K562 (cell line): ENCODE measurements at regions not wholly inside any gene's neighbourhood (a gene's known extent, or its start where the extent isn't known, plus 50 kb on each side); places are given as distances from the start of the nearest gene placed in this dataset.

Experiments used
- ADNP ChIP-seq: fragments of 200-800 bp; sonication (Bioruptor generic); IDR thresholded peaks from 2 replicates; pipeline ENCODE4 v1.6.1; 2016; ENCODE audit warnings: missing genetic modification characterization, missing compliant biosample characterization
- ATF6 ChIP-seq: sonication (generic); formaldehyde crosslinking; IDR thresholded peaks from 2 replicates; pipeline ENCODE4 v1.4.0; 2020; ENCODE audit warnings: mild to moderate bottlenecking, missing genetic modification reagents
- C11orf30 ChIP-seq: fragments of 450-650 bp; IDR thresholded peaks from 2 replicates; pipeline ENCODE4 v1.6.1; 2016; ENCODE audit warnings: low read depth, mild to moderate bottlenecking
- ESRRA ChIP-seq: fragments of 450-650 bp; IDR thresholded peaks from 2 replicates; pipeline ENCODE4 v1.6.1; 2014; ENCODE audit warnings: low read depth, mild to moderate bottlenecking, moderate library complexity, borderline replicate concordance
- FOXM1 ChIP-seq, 2 experiments: fragments of 450-650 bp in 1 of 2; sonication (generic) in 1 of 2; formaldehyde crosslinking in 1 of 2; IDR thresholded peaks; 2 replicates each; pipeline versions ENCODE4 v1.6.1 to v1.9.0; 2017 to 2022; ENCODE audit warnings: low read depth in 2 of 2, mild to moderate bottlenecking in 2 of 2, missing genetic modification reagents in 1 of 2, moderate library complexity in 1 of 2
- GATAD2B ChIP-seq: fragments of 450-650 bp; IDR thresholded peaks from 2 replicates; pipeline ENCODE4 v1.6.1; 2017; ENCODE audit warnings: mild to moderate bottlenecking, borderline replicate concordance
- GMEB1 ChIP-seq: fragments of 250-450 bp; sonication (Bioruptor Pico); IDR thresholded peaks from 2 replicates; pipeline ENCODE4 v1.4.0; 2020; ENCODE audit warnings: mild to moderate bottlenecking
- KDM4B ChIP-seq, 2 experiments: fragments of 450-650 bp in 1 of 2; sonication (generic) in 1 of 2; IDR thresholded peaks; 2 replicates each; pipeline ENCODE4 v1.6.1; 2016 to 2017; ENCODE audit warnings: borderline replicate concordance in 2 of 2, antibody characterized with exemption in 1 of 2, low read depth in 1 of 2, mild to moderate bottlenecking in 1 of 2
- NCOA4 ChIP-seq: fragments of 450-650 bp; IDR thresholded peaks from 2 replicates; pipeline ENCODE4 v1.6.1; 2018; ENCODE audit warnings: mild to moderate bottlenecking; ENCODE audit not compliant: partially characterized antibody
- NR0B1 ChIP-seq: fragments of 450-650 bp; IDR thresholded peaks from one replicate; pipeline ENCODE4 v1.6.1; 2018; ENCODE audit warnings: mild to moderate bottlenecking, moderate library complexity; ENCODE audit not compliant: partially characterized antibody
- PRPF4 ChIP-seq: fragments of 200-400 bp; formaldehyde crosslinking; IDR thresholded peaks from one replicate; pipeline ENCODE4 v1.6.1; 2017; ENCODE audit warnings: low read length, low read depth, mild to moderate bottlenecking; ENCODE audit not compliant: insufficient read depth, poor library complexity, severe bottlenecking
- PTTG1 ChIP-seq: fragments of 450-650 bp; IDR thresholded peaks from 2 replicates; pipeline ENCODE4 v1.6.1; 2016; ENCODE audit warnings: low read depth, mild to moderate bottlenecking, missing genetic modification characterization, missing compliant biosample characterization
- SMARCA4 ChIP-seq: fragments of 450-650 bp; IDR thresholded peaks from 2 replicates; pipeline ENCODE4 v1.6.1; 2016
- STAG1 ChIP-seq: sonication (generic); formaldehyde crosslinking; IDR thresholded peaks from 2 replicates; pipeline ENCODE4 v1.5.0; 2020; ENCODE audit warnings: missing genetic modification reagents, borderline replicate concordance
- TAL1 ChIP-seq: fragments of 450-650 bp; IDR thresholded peaks from 2 replicates; pipeline ENCODE4 v1.6.1; 2016; ENCODE audit warnings: mild to moderate bottlenecking
- TEAD1 ChIP-seq, 2 experiments: fragments of 450-650 bp in 1 of 2; sonication (generic) in 1 of 2; formaldehyde crosslinking; IDR thresholded peaks; 2 replicates each; pipeline versions ENCODE4 v1.4.0 to v1.8.0; 2020 to 2022; ENCODE audit warnings: mild to moderate bottlenecking in 2 of 2, missing genetic modification reagents in 1 of 2
- TFAM ChIP-seq: fragments of 250-450 bp; sonication (Bioruptor Pico); conservative IDR thresholded peaks from 2 replicates; pipeline ENCODE4 v1.5.0; 2021; ENCODE audit warnings: mild to moderate bottlenecking, moderate library complexity
- THRB ChIP-seq: fragments of 450-650 bp; formaldehyde crosslinking; conservative IDR thresholded peaks from 2 replicates; pipeline ENCODE4 v1.4.0; 2022; ENCODE audit warnings: mild to moderate bottlenecking, missing genetic modification characterization
- WHSC1 ChIP-seq: IDR thresholded peaks from one replicate; pipeline ENCODE4 v1.6.1; 2012; ENCODE audit warnings: low read length, control low read depth, inconsistent platforms
- ZFP91 ChIP-seq: sonication (generic); formaldehyde crosslinking; IDR thresholded peaks from 2 replicates; pipeline ENCODE4 v1.8.0; 2022; ENCODE audit warnings: mild to moderate bottlenecking, missing genetic modification reagents
- ZNF217 ChIP-seq: sonication (generic); formaldehyde crosslinking; IDR thresholded peaks from 2 replicates; pipeline ENCODE4 v1.8.0; 2022; ENCODE audit warnings: mild to moderate bottlenecking, missing genetic modification reagents

- TF ChIP-seq THRB (CRISPR knock-in tag) (peak; percentile 99), ZNF217 (CRISPR knock-in tag) (no peak), FOXM1 (IDR thresholded peaks at IDR 0.05; ENCODE audit: low read depth) (no peak), FOXM1 (CRISPR knock-in tag; IDR thresholded peaks at IDR 0.05; ENCODE audit: low read depth) (no peak), TAL1 (no peak), NCOA4 (no peak), PTTG1 (tag) (0 out of 2 replicates have a peak, but pooled peaks have one; percentile 12), PRPF4 (no peak), TEAD1 (CRISPR knock-in tag; IDR thresholded peaks at IDR 0.05) (peak in 1 of 2 experiments; percentile 77; a peak in 2 of 4 replicates), ZFP91 (CRISPR knock-in tag) (no peak), GATAD2B (no peak), ATF6 (CRISPR knock-in tag) (no peak), SMARCA4 (no peak), STAG1 (CRISPR knock-in tag) (no peak), NR0B1 (no peak), GMEB1 (CRISPR knock-in tag) (no peak), ESRRA (no peak), KDM4B (IDR thresholded peaks at IDR 0.05; ENCODE audit: borderline replicate concordance in 2 of 2, low read depth in 1 of 2) (no peak), TFAM (CRISPR knock-in tag) (no peak), WHSC1 (no peak), ADNP (tag) (no peak), C11orf30 (no peak; the same call in 1 of the 2 replicates)
Measured at GRCh38 chr10:21097926-21098355, 200.8 kb upstream of the NEBL start (continued).
